Small intestine (tissue), 7 donors: ENCODE measurements at regions not wholly inside any gene's neighbourhood (a gene's known extent, or its start where the extent isn't known, plus 50 kb on each side); places are given as distances from the start of the nearest gene placed in this dataset.
A peak's percentile ranks its signal among the peaks of the same experiment; 100 is the strongest.

Experiments
- DNase-seq, 2 donors: peaks; one replicate each; pipeline versions ENCODE4 v3.0.0 to v3.0.0-alpha.2; 2013
- FAIRE-seq: peaks from 2 replicates; lab custom pipeline; 2012; peaks lifted over from hg19 to GRCh38; lab: Jason Lieb, UNC
- H3K27ac ChIP-seq, 3 donors: one replicate each; pipeline ENCODE4 v1.5.1; 2013; ENCODE audit warnings: low read length in 2 of 3, mild to moderate bottlenecking in 2 of 3, control low read depth in 1 of 3, inconsistent platforms in 1 of 3, low read depth in 1 of 3, moderate library complexity in 1 of 3
- H3K27me3 ChIP-seq, 3 donors: one replicate each; pipeline ENCODE4 v1.6.1; 2013; ENCODE audit warnings: low read length in 3 of 3, inconsistent platforms in 1 of 3; ENCODE audit not compliant: control insufficient read depth in 3 of 3, insufficient read depth in 3 of 3
- H3K36me3 ChIP-seq, 3 donors: one replicate each; pipeline ENCODE4 v1.6.1; 2013; ENCODE audit warnings: low read length in 3 of 3, inconsistent platforms in 1 of 3, low read depth in 1 of 3, mild to moderate bottlenecking in 1 of 3, moderate library complexity in 1 of 3; ENCODE audit not compliant: control insufficient read depth in 3 of 3, insufficient read depth in 2 of 3
- H3K4me1 ChIP-seq, 3 donors: one replicate each; pipeline ENCODE4 v1.6.1; 2013; ENCODE audit warnings: low read length in 2 of 3, inconsistent platforms in 1 of 3, low read depth in 1 of 3, mild to moderate bottlenecking in 1 of 3, moderate library complexity in 1 of 3; ENCODE audit not compliant: control insufficient read depth in 3 of 3, insufficient read depth in 2 of 3
- H3K4me3 ChIP-seq, 3 donors: one replicate each; pipeline ENCODE4 v1.5.1; 2013; ENCODE audit warnings: low read length in 3 of 3, control low read depth in 1 of 3, inconsistent platforms in 1 of 3, low read depth in 1 of 3, mild to moderate bottlenecking in 1 of 3, moderate library complexity in 1 of 3
- H3K9me3 ChIP-seq, 2 donors: one replicate each; pipeline ENCODE4 v1.6.1; 2013; ENCODE audit warnings: low read depth in 1 of 2, low read length in 1 of 2; ENCODE audit not compliant: control insufficient read depth in 2 of 2, insufficient read depth in 1 of 2
- WGBS, 3 donors: extraction: QIAGEN DNeasy Blood & Tissue Kit; methylation state at CpG; one replicate each; pipeline ENCODE4 v1.1.7; 2013; 5-methylcytosine and 5-hydroxymethylcytosine counted together
- donor health status: healthy with polysubstance abuse.
- donor health status: control.
- donor health status: control.
- donor health status: Bipolar disorder and iron deficiency.
- donor health status: healthy.

DNA sequence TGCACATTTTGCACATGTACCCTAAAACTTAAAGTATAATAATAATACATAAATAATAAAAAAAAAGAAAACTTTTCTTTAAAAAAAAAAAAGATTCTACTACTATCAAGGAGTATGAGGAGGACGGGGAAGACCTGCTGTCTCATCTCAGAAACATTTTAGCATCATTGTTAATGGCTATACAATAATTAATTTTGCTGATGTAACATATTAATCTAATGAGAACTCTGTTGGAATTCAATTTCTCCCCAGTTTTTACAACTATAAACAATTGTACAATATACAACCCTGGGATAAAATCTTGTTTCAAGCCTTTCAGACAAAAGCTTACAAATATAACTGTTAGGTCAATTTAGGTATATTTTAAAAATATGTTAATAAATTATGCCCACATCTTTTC is 139.0 kb upstream of the GRIN3A start:
- Histone ChIP-seq H3K4me1 (no peaks in the 10 kb centered on the region), H3K4me3 (no peak overlapping the region), H3K9me3 (no peaks in the 10 kb centered on the region), H3K27me3 (no peaks in the 10 kb centered on the region), H3K27ac (no peak overlapping the region), H3K36me3 (no peaks in the 10 kb centered on the region)
- WGBS, 3 donors = 65 to 84% (median 74%) methylated on average over 1 of the region's 1 CpG
- no peak for FAIRE-seq
- no peak for DNase-seq

DNA sequence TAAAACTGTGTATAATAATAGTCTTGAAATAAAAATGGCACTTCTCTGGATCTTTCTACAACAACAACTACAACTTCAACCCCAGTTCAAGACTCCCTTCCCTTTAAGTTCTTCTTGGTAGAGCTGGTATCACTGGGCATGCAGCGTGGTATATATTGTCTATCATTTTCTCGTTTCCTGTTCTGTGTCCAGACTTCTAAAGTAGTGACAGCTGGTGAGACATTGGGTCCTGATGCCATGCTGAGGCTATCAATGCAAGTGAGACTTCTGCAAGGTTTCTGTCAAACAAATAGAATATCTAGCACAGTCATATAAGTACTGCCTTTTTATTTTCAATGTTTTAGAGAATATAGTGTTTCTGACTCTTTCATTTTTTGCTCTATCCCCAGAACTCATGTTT is 123.0 kb upstream of the GRIN3A start:
- Histone ChIP-seq H3K36me3 (no peaks in the 10 kb centered on the region), H3K27ac (no peak overlapping the region), H3K4me1 (no peaks in the 10 kb centered on the region), H3K4me3 (no peak overlapping the region), H3K9me3 (no peaks in the 10 kb centered on the region), H3K27me3 (no peaks in the 10 kb centered on the region)
- DNase-seq (no peak), FAIRE-seq (no peak)
- WGBS, 3 donors = 73 to 94% (median 78%) methylated on average over 2 of the region's 2 CpGs

DNA sequence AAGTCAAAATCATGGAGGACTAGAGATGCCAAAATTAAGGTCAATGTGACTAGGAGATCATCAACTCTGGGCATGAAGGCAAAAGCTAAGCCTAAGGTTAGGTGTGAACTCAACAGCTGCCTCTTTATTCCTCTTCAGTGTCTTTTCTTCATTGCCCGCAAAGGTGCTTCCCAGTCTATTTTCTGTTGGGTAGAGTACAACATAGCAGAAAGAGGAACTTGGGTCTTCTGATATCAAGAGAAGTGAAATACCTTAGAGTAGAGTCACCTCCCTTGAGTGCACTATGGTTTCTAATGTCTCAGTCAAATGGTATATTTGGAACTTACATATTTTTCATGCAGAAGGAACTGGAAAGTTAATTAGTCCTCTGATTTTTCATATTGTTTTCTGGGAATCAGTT is 122.5 kb upstream of the GRIN3A start:
- no peaks in the 10 kb centered on the region for H3K27me3 ChIP-seq
- H3K4me1 ChIP-seq = no peaks in the 10 kb centered on the region
- FAIRE-seq (no peak), DNase-seq (no peak)
- H3K27ac ChIP-seq = no peak overlapping the region
- 90 to 100% (median 92%) methylated on average over 1 of the region's 1 CpG for WGBS, 3 donors
- no peaks in the 10 kb centered on the region for H3K9me3 ChIP-seq
- H3K4me3 ChIP-seq = no peak overlapping the region
- H3K36me3 ChIP-seq = no peaks in the 10 kb centered on the region

DNA sequence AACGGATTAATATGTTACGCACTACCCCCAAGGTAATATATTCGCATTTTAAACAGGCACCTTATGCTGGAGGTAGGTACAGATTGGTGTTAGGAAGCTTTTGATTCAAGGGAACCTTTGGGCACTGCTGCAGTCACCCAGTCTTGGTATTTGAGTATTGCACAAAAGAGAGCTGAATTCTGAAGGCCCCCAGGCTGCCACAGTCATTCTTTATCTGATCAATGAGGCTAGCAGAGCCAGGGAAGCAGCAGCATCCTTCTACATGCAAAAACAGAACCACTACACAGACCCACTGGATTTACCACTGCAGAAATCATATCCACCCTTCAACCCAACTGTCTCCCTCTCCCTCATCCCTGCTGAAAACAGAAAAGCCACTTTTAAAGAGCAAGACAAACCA is 121.2 kb upstream of the GRIN3A start:
- no peaks in the 10 kb centered on the region for H3K36me3 ChIP-seq

DNA sequence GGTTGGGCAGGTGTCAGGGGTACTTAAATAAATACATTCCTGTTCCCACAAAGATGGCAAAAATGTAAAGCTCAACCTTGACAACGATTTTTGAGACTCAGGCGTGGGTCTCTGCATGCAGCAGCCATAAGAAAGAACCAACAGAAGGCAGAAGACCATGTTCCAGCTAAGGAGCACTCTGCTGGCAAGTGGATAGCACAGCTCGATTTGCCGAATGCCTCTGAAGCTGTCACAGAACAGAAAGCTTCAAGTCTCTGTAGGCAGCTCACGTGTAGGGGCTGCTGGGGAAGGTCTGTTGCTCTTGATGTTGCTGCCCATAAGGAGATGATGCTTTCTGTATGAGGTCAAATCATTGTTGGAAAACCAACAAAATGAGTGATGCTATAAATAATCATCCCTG is 119.6 kb upstream of the GRIN3A start:
- no peak for DNase-seq
- Histone ChIP-seq H3K4me1 (no peaks in the 10 kb centered on the region), H3K9me3 (no peaks in the 10 kb centered on the region), H3K36me3 (no peaks in the 10 kb centered on the region), H3K27ac (no peak overlapping the region), H3K27me3 (no peaks in the 10 kb centered on the region), H3K4me3 (no peak overlapping the region)
- no peak for FAIRE-seq
- 71 to 85% (median 78%) methylated on average over 5 of the region's 5 CpGs for WGBS, 3 donors

More for the DNA sequence above, 121.2 kb upstream of the GRIN3A start:
- Histone ChIP-seq H3K27me3 (no peaks in the 10 kb centered on the region), H3K4me3 (no peak overlapping the region), H3K9me3 (no peaks in the 10 kb centered on the region), H3K27ac (no peak overlapping the region), H3K4me1 (no peaks in the 10 kb centered on the region)
- DNase-seq = no peak
- WGBS, 3 donors = 86 to 91% (median 89%) methylated on average over 3 of the region's 3 CpGs
- FAIRE-seq = no peak

DNA sequence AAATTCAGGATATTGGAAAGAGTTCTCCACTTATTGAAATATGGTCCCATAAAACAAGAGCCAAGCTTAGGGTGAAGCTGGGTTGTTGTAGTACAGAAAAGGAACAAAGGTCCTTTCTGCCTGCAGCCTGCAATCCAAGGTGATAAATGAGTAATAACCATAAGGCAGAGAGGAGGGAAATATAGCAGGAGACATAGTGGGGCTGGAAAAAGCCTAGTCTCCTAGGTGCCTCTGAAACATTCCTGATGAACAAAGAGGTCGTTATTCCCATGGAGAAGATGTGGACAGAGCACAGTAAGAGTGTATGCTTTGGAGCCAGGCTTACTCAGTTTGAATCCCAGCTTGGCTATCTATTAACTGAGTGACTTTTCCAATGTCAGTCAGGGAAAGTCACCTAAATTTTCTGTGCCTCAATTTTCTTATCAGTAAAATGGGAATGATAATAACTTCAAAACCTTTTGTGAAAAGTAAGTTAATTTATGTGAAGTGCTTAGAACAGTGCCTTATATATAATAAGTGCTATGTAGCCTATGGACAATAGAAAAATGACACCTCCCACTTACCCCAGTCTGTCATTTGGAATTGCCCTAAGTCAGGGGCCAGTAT is 110.8 kb upstream of the GRIN3A start:
- peak; percentile 76 for FAIRE-seq
- Histone ChIP-seq H3K4me3 (no peak overlapping the region), H3K9me3 (no peaks in the 10 kb centered on the region), H3K27ac (peak overlapping the region in 1 of 3 donors; percentile 75), H3K27me3 (no peaks in the 10 kb centered on the region), H3K4me1 (peaks cover 3 to 22% (median 7%) of the 10 kb centered on the region in 3 donors), H3K36me3 (no peaks in the 10 kb centered on the region)
- DNase-seq = peak; percentile 87
- 6 to 32% (median 17%) methylated on average over 1 of the region's 1 CpG for WGBS, 3 donors

DNA sequence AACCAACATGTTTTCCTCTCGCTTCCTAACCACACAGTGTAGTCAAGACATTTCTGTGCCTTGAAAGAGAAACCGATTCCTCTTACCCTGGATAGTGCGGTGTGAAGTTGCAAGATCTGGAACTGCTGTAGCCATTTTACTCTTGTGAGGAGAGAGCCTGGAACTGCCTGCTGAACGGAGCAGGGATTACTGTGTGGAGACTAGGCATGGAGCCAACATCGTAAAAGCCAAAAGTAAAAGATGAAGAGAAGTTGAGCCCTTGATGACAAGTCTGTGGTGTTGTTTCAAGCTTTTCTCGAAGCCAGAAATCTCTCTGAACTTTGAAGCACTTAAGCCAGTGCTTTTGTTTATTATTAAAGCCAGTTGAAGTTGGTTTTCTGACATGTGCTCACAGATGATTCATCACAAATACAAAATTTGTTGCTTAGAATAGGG is 110.1 kb upstream of the GRIN3A start:
- FAIRE-seq = no peak
- Histone ChIP-seq H3K4me3 (no peak overlapping the region), H3K4me1 (peaks cover 3 to 22% (median 7%) of the 10 kb centered on the region in 3 donors), H3K9me3 (no peaks in the 10 kb centered on the region), H3K36me3 (no peaks in the 10 kb centered on the region), H3K27ac (peak overlapping the region; percentile 64 to 75 (median 74)), H3K27me3 (no peaks in the 10 kb centered on the region)
- 16 to 48% (median 27%) methylated on average over 6 of the region's 6 CpGs for WGBS, 3 donors
- peak in 1 of 2 donors; percentile 52 for DNase-seq

DNA sequence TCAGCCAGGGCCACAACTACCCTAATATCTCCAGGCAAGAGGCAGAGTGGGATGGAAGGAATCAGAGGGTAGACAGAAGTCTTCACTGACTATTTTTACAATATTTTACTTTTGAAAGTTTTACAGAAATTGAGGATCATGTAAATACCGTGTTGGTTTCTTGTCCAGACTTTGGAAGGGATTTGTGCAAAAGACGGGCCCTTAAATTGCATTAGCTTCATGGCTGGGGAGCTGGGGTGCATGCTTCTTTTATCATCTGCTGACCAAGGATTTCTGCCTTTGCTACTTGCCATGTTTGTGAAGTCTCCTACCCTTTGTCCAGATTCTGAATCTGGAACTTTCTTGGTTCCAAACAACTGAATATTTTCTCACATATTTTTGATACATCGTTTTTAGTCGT is 107.7 kb upstream of the GRIN3A start:
- Histone ChIP-seq H3K4me1 (peaks cover 3 to 22% (median 7%) of the 10 kb centered on the region in 3 donors), H3K9me3 (no peaks in the 10 kb centered on the region), H3K36me3 (no peaks in the 10 kb centered on the region), H3K27ac (no peak overlapping the region), H3K27me3 (no peaks in the 10 kb centered on the region), H3K4me3 (no peak overlapping the region)
- WGBS, 3 donors = 79 to 81% (median 79%) methylated on average over 4 of the region's 4 CpGs
- FAIRE-seq (no peak), DNase-seq (no peak)

DNA sequence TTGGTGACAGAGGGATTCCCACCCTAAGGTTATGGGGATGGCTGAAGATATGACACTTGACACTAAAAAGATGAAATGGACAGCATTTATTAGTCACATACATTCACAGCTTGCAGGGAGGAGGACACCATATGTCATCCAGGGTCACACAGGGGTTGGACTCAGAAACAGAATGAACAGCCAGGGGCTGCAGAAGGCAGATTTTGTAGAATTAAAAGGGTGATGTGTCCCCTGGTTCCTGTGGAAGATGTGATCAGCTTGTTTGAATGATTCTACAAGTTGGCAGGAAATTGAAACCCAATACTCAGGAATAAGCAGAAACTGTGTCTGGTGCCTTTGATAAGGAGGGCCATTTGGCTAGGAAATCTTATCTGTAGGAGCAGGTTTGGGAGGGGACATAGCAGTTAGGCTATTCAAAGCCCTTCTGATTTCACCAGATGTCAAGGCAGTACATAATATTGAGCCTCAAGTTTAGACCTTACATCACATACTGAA is 102.3 kb upstream of the GRIN3A start:
- Histone ChIP-seq H3K4me3 (no peak overlapping the region), H3K27me3 (no peaks in the 10 kb centered on the region), H3K4me1 (peaks cover 0 to 2% (median 0%) of the 10 kb centered on the region in 3 donors), H3K27ac (no peak overlapping the region), H3K9me3 (no peaks in the 10 kb centered on the region), H3K36me3 (no peaks in the 10 kb centered on the region)
- FAIRE-seq (no peak), DNase-seq (no peak)
